Osteoblast (primary cell): ENCODE measurements at regions not wholly inside any gene's neighbourhood (a gene's known extent, or its start where the extent isn't known, plus 50 kb on each side); places are given as distances from the start of the nearest gene placed in this dataset.

ENCODE experiments used
- DNase-seq: peaks from one replicate; pipeline ENCODE4 v3.0.0; 2011; ENCODE audit warnings: low spot score, mixed read lengths; ENCODE audit not compliant: insufficient read length; ENCODE audit errors: missing footprints
- H2AFZ ChIP-seq: 2 replicates; pipeline ENCODE4 v1.6.0; 2011; ENCODE audit warnings: mild to moderate bottlenecking, low read length
- H3K27ac ChIP-seq: 2 replicates; pipeline ENCODE4 v1.5.1; 2011; ENCODE audit warnings: mild to moderate bottlenecking, low read depth, low read length, moderate library complexity
- H3K27me3 ChIP-seq: 2 replicates; pipeline ENCODE4 v1.6.0; 2012; ENCODE audit warnings: mild to moderate bottlenecking, control low read depth, inconsistent platforms, low read length, moderate library complexity; ENCODE audit not compliant: insufficient read depth
- H3K36me3 ChIP-seq: 2 replicates; pipeline ENCODE4 v1.5.1; 2011; ENCODE audit warnings: mild to moderate bottlenecking, low read length, control low read depth, moderate library complexity; ENCODE audit not compliant: insufficient read depth
- H3K4me1 ChIP-seq: 2 replicates; pipeline ENCODE4 v1.5.1; 2011; ENCODE audit warnings: mild to moderate bottlenecking, low read length, control low read depth, moderate library complexity; ENCODE audit not compliant: insufficient read depth
- H3K4me2 ChIP-seq: 2 replicates; pipeline ENCODE4 v1.6.0; 2011; ENCODE audit warnings: mild to moderate bottlenecking, low read length; ENCODE audit not compliant: insufficient read depth
- H3K4me3 ChIP-seq: fragments of 200-600 bp; sonication (generic); 3 replicates; pipeline ENCODE4 v1.5.1; 2012; ENCODE audit warnings: mild to moderate bottlenecking, low read length, inconsistent platforms; ENCODE audit not compliant: insufficient read depth
- H3K79me2 ChIP-seq: 2 replicates; pipeline ENCODE4 v1.6.0; 2012; ENCODE audit warnings: mild to moderate bottlenecking, low read length, control low read depth, inconsistent platforms; ENCODE audit not compliant: insufficient read depth
- H3K9me3 ChIP-seq: 2 replicates; pipeline ENCODE4 v1.5.1; 2011; ENCODE audit warnings: low read depth, low read length, control low read depth
- H4K20me1 ChIP-seq: 2 replicates; pipeline ENCODE4 v1.6.0; 2012; ENCODE audit warnings: mild to moderate bottlenecking, low read length, control low read depth; ENCODE audit not compliant: insufficient read depth
- TF ChIP-seq, protein P1 (sequence below): IDR thresholded peaks from 2 replicates; pipeline ENCODE4 v1.5.1; 2011; ENCODE audit warnings: mild to moderate bottlenecking, low read depth, low read length, moderate library complexity; ENCODE audit errors: extremely low read depth

DNA sequence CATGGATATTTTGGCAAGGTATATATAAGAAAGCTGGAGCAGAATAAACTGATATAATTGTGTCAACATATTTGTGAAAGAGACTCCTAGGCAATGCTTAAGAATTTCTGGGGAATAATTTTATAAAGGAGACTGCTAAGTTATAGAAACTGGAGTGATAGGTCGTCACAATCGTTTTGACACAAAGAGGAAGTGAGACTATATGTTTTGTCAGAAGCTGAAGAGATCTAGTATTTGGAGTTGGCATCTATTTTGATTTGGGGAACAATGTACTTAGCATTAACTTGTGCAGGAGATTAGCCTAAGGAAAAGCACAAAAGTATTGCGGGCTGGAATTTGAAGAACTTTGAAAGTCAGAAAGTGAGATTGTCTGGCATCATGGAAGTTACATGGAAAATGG is 582.5 kb downstream of the TAF11L14 start:
- Histone ChIP-seq H3K4me2 (no peak overlapping the region), H3K4me1 (no peaks in the 10 kb centered on the region), H3K27me3 (no peaks in the 10 kb centered on the region), H2AFZ (no peak overlapping the region), H3K4me3 (no peak overlapping the region), H3K27ac (no peak overlapping the region), H3K79me2 (no peaks in the 10 kb centered on the region), H3K9me3 (no peaks in the 10 kb centered on the region), H3K36me3 (no peaks in the 10 kb centered on the region), H4K20me1 (no peaks in the 10 kb centered on the region)
- TF ChIP-seq, protein P1, sequence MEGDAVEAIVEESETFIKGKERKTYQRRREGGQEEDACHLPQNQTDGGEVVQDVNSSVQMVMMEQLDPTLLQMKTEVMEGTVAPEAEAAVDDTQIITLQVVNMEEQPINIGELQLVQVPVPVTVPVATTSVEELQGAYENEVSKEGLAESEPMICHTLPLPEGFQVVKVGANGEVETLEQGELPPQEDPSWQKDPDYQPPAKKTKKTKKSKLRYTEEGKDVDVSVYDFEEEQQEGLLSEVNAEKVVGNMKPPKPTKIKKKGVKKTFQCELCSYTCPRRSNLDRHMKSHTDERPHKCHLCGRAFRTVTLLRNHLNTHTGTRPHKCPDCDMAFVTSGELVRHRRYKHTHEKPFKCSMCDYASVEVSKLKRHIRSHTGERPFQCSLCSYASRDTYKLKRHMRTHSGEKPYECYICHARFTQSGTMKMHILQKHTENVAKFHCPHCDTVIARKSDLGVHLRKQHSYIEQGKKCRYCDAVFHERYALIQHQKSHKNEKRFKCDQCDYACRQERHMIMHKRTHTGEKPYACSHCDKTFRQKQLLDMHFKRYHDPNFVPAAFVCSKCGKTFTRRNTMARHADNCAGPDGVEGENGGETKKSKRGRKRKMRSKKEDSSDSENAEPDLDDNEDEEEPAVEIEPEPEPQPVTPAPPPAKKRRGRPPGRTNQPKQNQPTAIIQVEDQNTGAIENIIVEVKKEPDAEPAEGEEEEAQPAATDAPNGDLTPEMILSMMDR, result no peak
- no peak for DNase-seq

DNA sequence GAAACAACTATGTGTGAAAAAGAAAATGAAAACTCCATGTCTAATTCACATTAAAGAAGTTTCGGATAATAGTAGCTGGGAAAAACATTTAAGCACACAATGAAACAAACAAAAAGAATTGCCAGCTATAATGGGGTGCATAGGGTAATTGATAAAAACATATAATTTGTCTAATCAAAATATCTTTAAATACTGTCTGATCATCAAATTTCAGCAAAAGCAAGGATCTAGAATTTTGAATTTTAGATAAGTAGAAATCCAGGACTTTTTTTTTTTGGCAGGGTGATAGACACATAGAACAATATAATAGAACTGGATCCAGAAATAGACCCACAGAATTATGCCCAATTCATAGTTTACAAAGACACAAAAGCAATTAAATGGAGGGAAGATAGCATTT is 585.0 kb downstream of the TAF11L14 start:
- H3K9me3 ChIP-seq, result no peaks in the 10 kb centered on the region
- no peak for DNase-seq
- H3K4me3 ChIP-seq, result no peak overlapping the region
- no peak overlapping the region for H2AFZ ChIP-seq
- H3K4me1 ChIP-seq, result no peaks in the 10 kb centered on the region
- H3K4me2 ChIP-seq, result no peak overlapping the region
- no peaks in the 10 kb centered on the region for H4K20me1 ChIP-seq
- no peaks in the 10 kb centered on the region for H3K79me2 ChIP-seq
- H3K27ac ChIP-seq, result no peak overlapping the region
- no peaks in the 10 kb centered on the region for H3K27me3 ChIP-seq
- no peaks in the 10 kb centered on the region for H3K36me3 ChIP-seq
- TF ChIP-seq, protein P1, result no peak

DNA sequence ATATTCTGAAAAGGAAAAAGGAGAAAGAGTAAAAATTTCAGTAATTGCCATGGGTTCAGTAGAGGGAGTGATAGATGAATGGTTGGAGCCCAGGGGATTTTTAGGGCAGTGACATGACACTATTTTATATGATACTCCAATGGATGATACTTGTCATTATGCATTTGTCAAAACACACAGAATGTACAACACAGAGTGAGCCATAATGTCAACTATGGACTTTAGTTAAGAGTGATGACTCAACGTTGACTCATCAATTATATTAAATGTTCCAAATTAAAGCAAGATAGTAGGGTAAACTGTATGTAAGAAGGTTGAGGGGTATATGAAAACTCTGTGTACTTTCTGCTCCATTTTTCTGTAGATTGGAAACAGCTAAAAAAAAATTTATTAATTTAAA is 586.4 kb downstream of the TAF11L14 start:
- TF ChIP-seq, protein P1, result no peak
- DNase-seq, result no peak
- no peaks in the 10 kb centered on the region for H3K4me1 ChIP-seq
- H2AFZ ChIP-seq, result no peak overlapping the region
- no peak overlapping the region for H3K27ac ChIP-seq
- no peaks in the 10 kb centered on the region for H3K36me3 ChIP-seq
- H3K9me3 ChIP-seq, result no peaks in the 10 kb centered on the region
- H3K4me2 ChIP-seq, result no peak overlapping the region
- H3K27me3 ChIP-seq, result no peaks in the 10 kb centered on the region
- H3K79me2 ChIP-seq, result no peaks in the 10 kb centered on the region
- no peaks in the 10 kb centered on the region for H4K20me1 ChIP-seq
- no peak overlapping the region for H3K4me3 ChIP-seq

DNA sequence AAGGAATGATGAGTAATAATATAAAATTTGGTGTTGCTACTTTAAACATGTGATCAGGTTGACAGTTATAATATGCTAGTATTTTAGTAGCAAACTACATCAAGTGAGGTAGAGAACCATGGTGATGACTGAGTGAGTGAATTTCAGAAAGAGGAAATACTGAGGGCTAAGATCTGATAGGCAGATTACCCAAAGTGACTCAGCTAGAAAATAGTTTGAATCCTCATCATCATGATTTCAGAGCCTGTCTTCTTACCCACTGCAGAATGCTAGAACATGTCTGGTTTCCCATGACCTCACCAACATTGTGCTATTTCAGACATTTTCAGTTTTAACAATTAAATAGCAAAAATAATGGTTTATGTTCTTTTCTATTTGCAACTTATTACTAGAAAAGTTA is 602.1 kb downstream of the TAF11L14 start:
- H3K27ac ChIP-seq, result no peak overlapping the region
- DNase-seq, result no peak
- no peaks in the 10 kb centered on the region for H3K36me3 ChIP-seq
- TF ChIP-seq, protein P1, result no peak
- H3K4me1 ChIP-seq, result no peaks in the 10 kb centered on the region
- no peaks in the 10 kb centered on the region for H3K27me3 ChIP-seq
- no peak overlapping the region for H2AFZ ChIP-seq
- no peaks in the 10 kb centered on the region for H4K20me1 ChIP-seq
- no peaks in the 10 kb centered on the region for H3K9me3 ChIP-seq
- H3K79me2 ChIP-seq, result no peaks in the 10 kb centered on the region
- no peak overlapping the region for H3K4me2 ChIP-seq
- no peak overlapping the region for H3K4me3 ChIP-seq
